NCI-H1048 (cell line): ENCODE measurements at regions not wholly inside any gene's neighbourhood (a gene's known extent, or its start where the extent isn't known, plus 50 kb on each side); places are given as distances from the start of the nearest gene placed in this dataset.
"Not testable (repeated sequence)": the region's sequence is repeated elsewhere in the genome, so short reads cannot be mapped to it uniquely, and the experiment has no call there.

Source experiments
- DNase-seq: peaks from one replicate; lab custom pipeline; 2025; lab: John Stamatoyannopoulos, UW

GRCh38 chr3:31289584-31289983 is 243.1 kb upstream of the STT3B start:
- DNase-seq = no peak

GRCh38 chr3:31290046-31290445 is 242.7 kb upstream of the STT3B start:
- DNase-seq = no peak

- DNase-seq = no peak
These were observed 240.9 kb upstream of the STT3B start for GRCh38 chr3:31291818-31292217.

GRCh38 chr3:31294430-31295149 is 238.1 kb upstream of the STT3B start:
- DNase-seq = no peak

- no peak for DNase-seq
These were observed 237.5 kb upstream of the STT3B start for GRCh38 chr3:31295150-31295765.

- DNase-seq = no peak
These were observed 234.9 kb upstream of the STT3B start for GRCh38 chr3:31297726-31298298.

GRCh38 chr3:31300456-31301443 is 232.0 kb upstream of the STT3B start:
- DNase-seq = no peak

GRCh38 chr3:31302343-31302742 is 230.4 kb upstream of the STT3B start:
- DNase-seq = no peak

- no peak for DNase-seq
These were observed 227.4 kb upstream of the STT3B start for GRCh38 chr3:31305340-31305739.

GRCh38 chr3:31307131-31307785 is 225.5 kb upstream of the STT3B start:
- no peak for DNase-seq

GRCh38 chr3:31311559-31311958 is 221.2 kb upstream of the STT3B start:
- DNase-seq = no peak

GRCh38 chr3:31312400-31312799 is 220.3 kb upstream of the STT3B start:
- DNase-seq = no peak

- DNase-seq = no peak
These were observed 218.5 kb upstream of the STT3B start for GRCh38 chr3:31314258-31314657.

- no peak for DNase-seq
These were observed 213.4 kb upstream of the STT3B start for GRCh38 chr3:31319332-31319731.

GRCh38 chr3:31321620-31322019 is 211.1 kb upstream of the STT3B start:
- DNase-seq = no peak

- DNase-seq = no peak
These were observed 210.3 kb upstream of the STT3B start for GRCh38 chr3:31322460-31322859.

GRCh38 chr3:31327826-31328357 is 204.8 kb upstream of the STT3B start:
- not testable (repeated sequence) for DNase-seq

- DNase-seq = no peak
These were observed 201.4 kb upstream of the STT3B start for GRCh38 chr3:31331278-31331677.

GRCh38 chr3:31341130-31341529 is 191.6 kb upstream of the STT3B start:
- no peak for DNase-seq

- no peak for DNase-seq
These were observed 189.7 kb upstream of the STT3B start for GRCh38 chr3:31343075-31343474.

- no peak for DNase-seq
These were observed 187.1 kb upstream of the STT3B start for GRCh38 chr3:31345581-31345980.
